ENCODE measurements at regions not wholly inside any gene's neighbourhood (a gene's known extent, or its start where the extent isn't known, plus 50 kb on each side); places are given as distances from the start of the nearest gene placed in this dataset.
"Not testable (repeated sequence)": the region's sequence is repeated elsewhere in the genome, so short reads cannot be mapped to it uniquely, and the experiment has no call there.

DNA sequence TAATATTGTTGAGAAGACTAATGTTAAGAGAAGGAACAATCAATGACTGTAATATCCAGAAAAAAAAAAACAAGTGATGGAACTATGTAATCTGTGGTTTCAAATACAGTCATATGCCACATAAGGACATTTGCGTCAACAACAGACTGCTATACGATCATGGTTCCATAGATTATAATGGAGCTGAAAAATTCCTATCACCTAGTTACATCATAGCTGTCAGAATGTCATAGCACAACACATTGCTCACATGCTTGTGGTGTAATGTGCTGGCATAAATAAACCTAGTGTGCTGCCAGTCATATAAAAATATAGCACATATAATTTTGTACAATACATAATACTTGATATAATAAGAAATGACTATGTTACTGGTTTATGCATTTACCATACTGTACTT, 653.5 kb downstream of the TRHDE start:
- Histone ChIP-seq H3K27ac (ENCODE audit: low read length) (no peak overlapping the region), H3K9me3 (ENCODE audit: control insufficient read depth, insufficient read depth, low read length) (no peaks in the 10 kb centered on the region), H3K27me3 (ENCODE audit: control insufficient read depth, insufficient read depth, low read length) (no peaks in the 10 kb centered on the region), H3K36me3 (ENCODE audit: control insufficient read depth, insufficient read depth, low read length) (no peaks in the 10 kb centered on the region), H3K4me3 (ENCODE audit: low read length) (no peak overlapping the region), H3K4me1 (ENCODE audit: control insufficient read depth, insufficient read depth, low read length) (no peaks in the 10 kb centered on the region)
- intact Hi-C loops (cut with micrococcal nuclease): no loop called here
- H3K9me3 Mint-ChIP-seq: peaks cover 7 to 9% of the 10 kb centered on the region in 2 donors
- no peak for DNase-seq
- no peak overlapping the region for H3K4me3 Mint-ChIP-seq
- TF ChIP-seq CTCF (IDR thresholded peaks at IDR 0.05): no peak
- no peaks in the 10 kb centered on the region for H3K27me3 Mint-ChIP-seq (ENCODE audit: low read depth in 2 of 2)
- H3K27ac Mint-ChIP-seq: no peak overlapping the region
- no peak for ATAC-seq
- H3K4me1 Mint-ChIP-seq: no peaks in the 10 kb centered on the region
- no peaks in the 10 kb centered on the region for H3K36me3 Mint-ChIP-seq
- WGBS (ENCODE audit: insufficient coverage): no CpG with 5 or more reads among the region's 2 CpGs

- H3K27ac ChIP-seq (ENCODE audit: low read length): not testable (repeated sequence)
- 91% methylated on average over 7 of the region's 7 CpGs for WGBS (ENCODE audit: insufficient coverage)
- H3K9me3 Mint-ChIP-seq: peaks cover 11 to 18% of the 10 kb centered on the region in 2 donors
Observed at GRCh38 chr12:72931838-72932237, 659.7 kb downstream of the TRHDE start.

DNA sequence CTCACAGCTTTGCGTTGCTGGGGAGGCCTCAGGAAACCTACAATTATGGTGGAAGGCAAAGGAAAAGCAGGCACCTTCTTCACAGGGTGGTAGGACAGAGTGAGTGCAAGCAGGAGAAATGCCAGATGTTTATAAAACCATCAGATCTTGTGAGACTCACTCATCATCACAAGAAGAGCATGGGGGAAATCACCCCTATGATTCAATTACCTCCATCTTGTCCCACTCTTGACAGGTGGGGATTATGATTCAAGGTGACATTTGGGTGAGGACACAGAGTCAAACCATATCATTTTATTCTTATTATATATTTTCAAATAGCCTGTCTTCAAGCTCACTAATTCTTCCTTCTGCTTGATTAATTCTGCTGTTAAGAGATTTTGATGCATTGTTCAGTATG, 665.3 kb downstream of the TRHDE start:
- Mint-ChIP-seq H3K4me3 (no peak overlapping the region), H3K27ac (no peak overlapping the region), H3K9me3 (peaks cover 11 to 20% of the 10 kb centered on the region in 2 donors), H3K4me1 (no peaks in the 10 kb centered on the region), H3K27me3 (ENCODE audit: low read depth in 2 of 2) (no peaks in the 10 kb centered on the region), H3K36me3 (peaks cover 6% of the 10 kb centered on the region)
- Histone ChIP-seq H3K27ac (ENCODE audit: low read length) (no peak overlapping the region), H3K36me3 (ENCODE audit: control insufficient read depth, insufficient read depth, low read length) (no peaks in the 10 kb centered on the region), H3K4me1 (ENCODE audit: control insufficient read depth, insufficient read depth, low read length) (no peaks in the 10 kb centered on the region), H3K4me3 (ENCODE audit: low read length) (no peak overlapping the region), H3K9me3 (ENCODE audit: control insufficient read depth, insufficient read depth, low read length) (peaks cover 20% of the 10 kb centered on the region), H3K27me3 (ENCODE audit: control insufficient read depth, insufficient read depth, low read length) (no peaks in the 10 kb centered on the region)
- no peak for TF ChIP-seq CTCF (IDR thresholded peaks at IDR 0.05)
- DNase-seq: no peak
- ATAC-seq: no peak
- WGBS (ENCODE audit: insufficient coverage): 100% methylated on average over 1 of the region's 1 CpG
- intact Hi-C loops (cut with micrococcal nuclease): no loop called here

More at GRCh38 chr12:72931838-72932237, 659.7 kb downstream of the TRHDE start:
- H3K27me3 Mint-ChIP-seq (ENCODE audit: low read depth in 2 of 2); H3K9me3 ChIP-seq (ENCODE audit: control insufficient read depth, insufficient read depth, low read length); intact Hi-C loops (cut with micrococcal nuclease); ATAC-seq; H3K36me3 ChIP-seq (ENCODE audit: control insufficient read depth, insufficient read depth, low read length); H3K36me3 Mint-ChIP-seq; H3K4me1 ChIP-seq (ENCODE audit: control insufficient read depth, insufficient read depth, low read length); H3K27ac Mint-ChIP-seq; H3K4me3 Mint-ChIP-seq; H3K27me3 ChIP-seq (ENCODE audit: control insufficient read depth, insufficient read depth, low read length); DNase-seq; H3K4me1 Mint-ChIP-seq; H3K4me3 ChIP-seq (ENCODE audit: low read length): not testable (repeated sequence)

DNA sequence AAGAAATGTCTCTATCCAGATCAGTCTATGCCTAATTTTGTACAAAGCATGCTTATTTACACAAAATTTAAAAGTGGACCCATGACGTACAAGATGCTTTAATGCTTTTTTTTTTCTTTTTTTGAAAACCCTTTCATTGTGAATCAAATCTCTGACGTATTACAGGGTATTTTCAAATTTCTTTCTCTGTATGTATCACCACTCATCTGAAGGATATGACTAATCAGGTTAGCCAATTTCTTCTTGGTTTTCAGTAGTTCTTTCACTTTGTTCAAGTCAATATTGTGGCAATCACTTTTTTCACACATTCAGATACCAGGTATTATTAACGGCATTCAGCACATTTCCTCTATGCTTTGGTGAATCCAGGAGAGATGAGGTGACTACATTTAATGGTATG, 685.3 kb downstream of the TRHDE start:
- Histone ChIP-seq H3K4me1 (ENCODE audit: control insufficient read depth, insufficient read depth, low read length) (no peaks in the 10 kb centered on the region), H3K4me3 (ENCODE audit: low read length) (no peak overlapping the region), H3K27ac (ENCODE audit: low read length) (no peak overlapping the region), H3K9me3 (ENCODE audit: control insufficient read depth, insufficient read depth, low read length) (no peaks in the 10 kb centered on the region), H3K36me3 (ENCODE audit: control insufficient read depth, insufficient read depth, low read length) (no peaks in the 10 kb centered on the region), H3K27me3 (ENCODE audit: control insufficient read depth, insufficient read depth, low read length) (no peaks in the 10 kb centered on the region)
- no peaks in the 10 kb centered on the region for H3K27me3 Mint-ChIP-seq (ENCODE audit: low read depth in 2 of 2)
- ATAC-seq (no peak), DNase-seq (no peak)
- TF ChIP-seq CTCF (IDR thresholded peaks at IDR 0.05): no peak
- no peak overlapping the region for H3K27ac Mint-ChIP-seq
- no peak overlapping the region for H3K4me3 Mint-ChIP-seq
- H3K36me3 Mint-ChIP-seq: peaks cover 5% of the 10 kb centered on the region
- peaks cover 6 to 20% of the 10 kb centered on the region in 2 donors for H3K9me3 Mint-ChIP-seq
- 76% methylated on average over 2 of the region's 3 CpGs for WGBS (ENCODE audit: insufficient coverage)
- no peaks in the 10 kb centered on the region for H3K4me1 Mint-ChIP-seq
- intact Hi-C loops (cut with micrococcal nuclease): no loop called here

Measured in natural killer cell (primary cell).